GM12873 (cell line): ENCODE measurements at regions not wholly inside any gene's neighbourhood (a gene's known extent, or its start where the extent isn't known, plus 50 kb on each side); places are given as distances from the start of the nearest gene placed in this dataset.

Source experiments
- TF ChIP-seq, protein P1 (sequence below): IDR thresholded peaks from 2 replicates; pipeline ENCODE4 v1.5.1; 2012; ENCODE audit warnings: low read depth, mild to moderate bottlenecking, moderate library complexity, low read length, control low read depth; ENCODE audit not compliant: insufficient read depth; ENCODE audit errors: missing control alignments

DNA sequence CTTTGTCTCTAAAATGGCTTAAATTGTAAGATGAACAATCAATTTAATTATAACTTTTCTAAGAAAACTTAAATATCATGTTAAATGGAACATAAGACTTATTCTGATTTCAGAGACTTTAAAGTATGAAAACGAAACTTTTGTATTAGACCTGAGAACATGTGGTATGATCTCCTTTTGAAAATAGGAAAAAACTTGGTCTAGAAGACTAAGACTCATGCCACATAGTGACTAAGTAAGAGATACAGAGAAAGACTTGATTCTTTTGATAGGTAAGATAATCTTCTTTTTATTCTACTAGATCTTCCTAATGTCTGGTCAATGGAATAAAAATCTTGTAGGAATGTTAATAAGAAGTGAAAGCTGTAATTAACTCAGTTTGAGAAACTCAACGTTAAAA, 326.3 kb upstream of the GRIA3 start:
- TF ChIP-seq, protein P1, sequence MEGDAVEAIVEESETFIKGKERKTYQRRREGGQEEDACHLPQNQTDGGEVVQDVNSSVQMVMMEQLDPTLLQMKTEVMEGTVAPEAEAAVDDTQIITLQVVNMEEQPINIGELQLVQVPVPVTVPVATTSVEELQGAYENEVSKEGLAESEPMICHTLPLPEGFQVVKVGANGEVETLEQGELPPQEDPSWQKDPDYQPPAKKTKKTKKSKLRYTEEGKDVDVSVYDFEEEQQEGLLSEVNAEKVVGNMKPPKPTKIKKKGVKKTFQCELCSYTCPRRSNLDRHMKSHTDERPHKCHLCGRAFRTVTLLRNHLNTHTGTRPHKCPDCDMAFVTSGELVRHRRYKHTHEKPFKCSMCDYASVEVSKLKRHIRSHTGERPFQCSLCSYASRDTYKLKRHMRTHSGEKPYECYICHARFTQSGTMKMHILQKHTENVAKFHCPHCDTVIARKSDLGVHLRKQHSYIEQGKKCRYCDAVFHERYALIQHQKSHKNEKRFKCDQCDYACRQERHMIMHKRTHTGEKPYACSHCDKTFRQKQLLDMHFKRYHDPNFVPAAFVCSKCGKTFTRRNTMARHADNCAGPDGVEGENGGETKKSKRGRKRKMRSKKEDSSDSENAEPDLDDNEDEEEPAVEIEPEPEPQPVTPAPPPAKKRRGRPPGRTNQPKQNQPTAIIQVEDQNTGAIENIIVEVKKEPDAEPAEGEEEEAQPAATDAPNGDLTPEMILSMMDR: no peak

DNA sequence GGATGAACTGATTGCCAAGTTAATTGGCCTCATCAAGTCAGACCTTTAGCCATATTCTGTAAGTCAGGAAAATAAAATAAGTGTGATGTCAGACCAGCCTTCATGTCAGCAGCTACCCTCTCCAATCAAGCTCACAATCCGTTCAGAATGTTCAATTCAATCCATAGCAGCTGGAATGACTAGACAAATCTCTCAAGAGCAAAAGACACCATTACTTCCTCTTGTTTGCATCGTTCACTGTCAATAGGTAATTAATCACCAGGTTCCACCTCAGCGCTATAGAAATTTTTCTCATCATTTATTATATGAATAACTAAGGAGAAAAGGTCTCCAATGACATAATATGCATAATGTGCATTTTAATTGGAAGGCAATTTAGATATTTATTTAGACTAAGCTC, 321.0 kb upstream of the GRIA3 start:
- TF ChIP-seq, protein P1: no peak

DNA sequence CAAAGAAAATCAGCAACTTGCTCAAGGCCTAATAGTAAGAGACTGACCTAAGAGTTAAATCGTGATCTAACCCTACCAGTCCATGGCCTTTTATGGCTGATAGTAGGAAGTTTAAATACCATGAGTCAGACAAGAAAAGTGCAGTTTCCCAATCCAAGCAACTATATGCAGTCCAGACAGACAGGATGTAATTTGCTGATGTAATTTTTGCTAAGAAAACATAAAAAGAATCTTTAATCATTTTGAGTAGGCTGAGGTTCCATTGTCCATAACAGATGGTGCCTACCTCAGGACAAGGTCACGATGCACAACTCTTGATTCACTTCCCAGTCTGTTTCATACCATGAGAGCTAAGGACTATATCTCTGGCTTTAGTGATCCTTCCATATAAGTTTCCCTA, 317.5 kb upstream of the GRIA3 start:
- TF ChIP-seq, protein P1: no peak

DNA sequence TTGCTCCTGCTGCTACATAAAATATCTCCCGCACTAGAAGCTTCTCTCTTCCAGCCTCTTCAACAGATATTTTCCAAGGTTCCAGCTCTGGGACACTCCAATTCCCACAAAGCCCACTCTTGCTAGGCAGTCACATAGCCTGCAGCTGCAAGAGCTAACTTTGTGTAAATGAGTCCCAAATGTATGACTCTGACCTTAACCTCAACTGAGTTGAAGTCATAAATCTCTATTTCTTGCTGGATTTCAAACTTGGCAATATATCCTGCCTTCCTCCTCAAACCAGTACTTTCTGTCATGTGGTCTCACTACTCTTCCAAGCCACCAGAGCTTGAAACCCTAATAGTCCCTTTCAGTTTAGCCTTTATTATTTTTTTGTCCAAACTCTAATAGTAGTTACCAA, 315.4 kb upstream of the GRIA3 start:
- TF ChIP-seq, protein P1: no peak

DNA sequence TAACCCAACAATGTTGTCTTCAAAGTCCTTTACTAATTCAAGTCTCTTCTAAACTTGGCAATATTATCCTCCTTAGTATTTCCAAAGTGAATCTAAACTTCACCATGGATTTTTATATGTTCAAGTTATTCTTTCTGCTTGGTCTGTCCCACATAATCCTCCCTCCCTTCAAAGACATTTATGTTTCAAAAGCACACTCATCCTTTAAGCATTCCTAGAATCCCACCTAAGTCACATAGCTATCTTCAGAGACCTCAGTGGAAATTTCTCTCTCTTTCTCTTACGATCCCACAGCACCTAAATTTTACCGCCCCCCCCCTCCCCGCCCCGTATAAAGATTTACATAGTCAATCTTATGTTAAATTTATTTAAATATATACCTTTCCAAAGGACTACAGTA, 314.9 kb upstream of the GRIA3 start:
- TF ChIP-seq, protein P1: no peak

DNA sequence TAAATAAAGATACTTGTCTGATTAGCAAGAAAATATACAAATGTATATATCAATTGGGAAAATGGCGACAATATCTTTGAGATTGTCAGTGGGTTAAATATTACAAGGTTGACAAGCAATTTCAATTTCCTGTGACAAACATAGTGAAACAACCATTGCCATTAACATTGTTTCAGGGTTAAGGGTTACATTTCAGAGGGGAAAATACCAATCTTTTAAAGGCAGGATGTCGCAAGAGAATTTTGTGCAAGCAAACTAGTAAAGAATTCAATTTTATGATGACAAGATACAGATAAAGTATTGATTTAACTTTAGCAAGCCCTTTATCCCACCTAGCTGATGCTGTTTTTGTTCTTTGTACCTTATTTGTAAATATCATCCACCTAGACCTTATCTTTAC, 305.8 kb upstream of the GRIA3 start:
- TF ChIP-seq, protein P1: no peak

DNA sequence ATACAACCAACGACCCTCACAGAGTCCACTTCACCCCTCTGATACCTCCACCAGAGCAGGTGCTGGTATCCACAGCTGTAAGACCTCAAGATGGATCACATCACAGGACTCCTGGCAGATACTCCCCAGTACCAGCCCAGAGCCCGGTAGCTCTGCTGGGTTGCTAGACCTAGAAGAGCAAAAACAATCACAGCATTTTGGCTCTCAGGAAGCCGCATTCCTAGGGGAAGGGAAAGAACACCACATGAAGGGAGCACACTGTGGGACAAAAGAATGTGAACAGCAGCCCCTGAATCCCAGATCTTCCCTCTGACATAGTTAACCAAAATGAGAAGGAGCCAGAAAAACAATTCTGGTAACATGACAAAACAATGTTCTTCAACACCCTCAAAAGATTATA, 303.1 kb upstream of the GRIA3 start:
- TF ChIP-seq, protein P1: no peak

DNA sequence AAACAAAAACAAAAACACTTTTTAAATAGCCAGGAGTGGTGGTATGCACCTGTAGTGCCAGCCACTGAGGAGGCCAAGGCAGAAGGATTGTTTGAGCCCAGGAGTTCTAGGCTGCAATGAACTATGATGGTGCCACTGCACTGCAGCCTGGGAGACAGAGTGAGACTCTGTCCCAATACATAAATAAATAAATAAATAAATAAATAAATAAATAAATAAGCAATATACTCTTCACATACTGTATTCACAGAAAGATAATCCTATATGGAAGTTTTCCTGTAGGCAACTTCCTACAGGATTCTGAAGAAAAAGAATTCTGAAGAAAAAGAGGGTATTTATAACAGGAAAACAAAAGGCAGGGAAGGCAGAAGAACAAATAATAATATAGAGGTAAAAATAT, 293.3 kb upstream of the GRIA3 start:
- TF ChIP-seq, protein P1: no peak
